Mammary epithelial cell (primary cell): ENCODE measurements at regions not wholly inside any gene's neighbourhood (a gene's known extent, or its start where the extent isn't known, plus 50 kb on each side); places are given as distances from the start of the nearest gene placed in this dataset.

ENCODE experiments used
- EZH2 ChIP-seq: IDR thresholded peaks from 2 replicates; pipeline ENCODE4 v1.6.1; 2012; ENCODE audit warnings: low read length, inconsistent platforms, borderline replicate concordance
- TF ChIP-seq, protein P1 (sequence below), 2 donors: IDR thresholded peaks in 1 of 2; conservative IDR thresholded peaks in 1 of 2; 2 replicates each; pipeline ENCODE4 v1.5.1; 2011 to 2012; ENCODE audit warnings: inconsistent platforms in 2 of 2, low read length in 2 of 2, mild to moderate bottlenecking in 2 of 2, control low read depth in 1 of 2, low read depth in 1 of 2; ENCODE audit not compliant: insufficient read depth in 1 of 2; ENCODE audit errors: extremely low read depth in 1 of 2

DNA sequence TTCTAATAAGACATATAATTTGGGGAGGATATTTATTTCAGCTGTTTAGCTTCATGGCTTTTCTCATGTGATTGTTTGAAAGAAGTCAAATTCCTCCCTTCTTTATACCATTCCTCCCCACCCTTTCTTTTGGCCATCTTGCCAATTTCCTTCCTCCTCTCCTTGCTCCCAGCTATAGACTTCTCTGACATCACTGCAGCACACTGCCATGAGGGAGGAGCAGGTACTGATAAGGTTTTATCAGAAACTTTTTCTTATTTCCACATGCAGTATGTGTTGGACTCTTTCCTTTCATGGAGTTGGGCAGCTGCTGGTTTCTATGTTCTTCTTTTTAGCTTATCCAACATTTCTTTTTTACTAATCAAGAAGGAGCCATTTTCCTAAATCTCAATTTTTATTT, 481.7 kb upstream of the NR3C2 start:
- TF ChIP-seq, protein P1, sequence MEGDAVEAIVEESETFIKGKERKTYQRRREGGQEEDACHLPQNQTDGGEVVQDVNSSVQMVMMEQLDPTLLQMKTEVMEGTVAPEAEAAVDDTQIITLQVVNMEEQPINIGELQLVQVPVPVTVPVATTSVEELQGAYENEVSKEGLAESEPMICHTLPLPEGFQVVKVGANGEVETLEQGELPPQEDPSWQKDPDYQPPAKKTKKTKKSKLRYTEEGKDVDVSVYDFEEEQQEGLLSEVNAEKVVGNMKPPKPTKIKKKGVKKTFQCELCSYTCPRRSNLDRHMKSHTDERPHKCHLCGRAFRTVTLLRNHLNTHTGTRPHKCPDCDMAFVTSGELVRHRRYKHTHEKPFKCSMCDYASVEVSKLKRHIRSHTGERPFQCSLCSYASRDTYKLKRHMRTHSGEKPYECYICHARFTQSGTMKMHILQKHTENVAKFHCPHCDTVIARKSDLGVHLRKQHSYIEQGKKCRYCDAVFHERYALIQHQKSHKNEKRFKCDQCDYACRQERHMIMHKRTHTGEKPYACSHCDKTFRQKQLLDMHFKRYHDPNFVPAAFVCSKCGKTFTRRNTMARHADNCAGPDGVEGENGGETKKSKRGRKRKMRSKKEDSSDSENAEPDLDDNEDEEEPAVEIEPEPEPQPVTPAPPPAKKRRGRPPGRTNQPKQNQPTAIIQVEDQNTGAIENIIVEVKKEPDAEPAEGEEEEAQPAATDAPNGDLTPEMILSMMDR (conservative IDR thresholded peaks at IDR 0.05 in 1 of 2, IDR thresholded peaks at IDR 0.05 in 1 of 2; ENCODE audit: extremely low read depth in 1 of 2, insufficient read depth in 1 of 2, low read depth in 1 of 2, low read length in 2 of 2): no peak
- no peak for TF ChIP-seq EZH2
